HepG2 (cell line): ENCODE measurements at regions not wholly inside any gene's neighbourhood (a gene's known extent, or its start where the extent isn't known, plus 50 kb on each side); places are given as distances from the start of the nearest gene placed in this dataset.

Experiments used
- MIER3 ChIP-seq: IDR thresholded peaks from 2 replicates; pipeline ENCODE4 v1.6.1; 2016; ENCODE audit warnings: missing compliant biosample characterization, borderline replicate concordance
- SOX5 ChIP-seq: IDR thresholded peaks from 2 replicates; pipeline ENCODE4 v1.6.1; 2016; ENCODE audit warnings: borderline replicate concordance
- SRF ChIP-seq: IDR thresholded peaks from 2 replicates; pipeline ENCODE4 v1.6.1; 2011; ENCODE audit warnings: mild to moderate bottlenecking, low read depth, low read length, moderate library complexity
- ZNF292 ChIP-seq: sonication (generic); formaldehyde crosslinking; IDR thresholded peaks from 2 replicates; pipeline ENCODE4 v1.8.1; 2022; ENCODE audit warnings: mild to moderate bottlenecking, low read depth, missing genetic modification reagents, borderline replicate concordance
- ZNF670 ChIP-seq: sonication (generic); formaldehyde crosslinking; IDR thresholded peaks from 2 replicates; pipeline ENCODE4 v1.8.0; 2022; ENCODE audit warnings: mild to moderate bottlenecking, missing genetic modification reagents, borderline replicate concordance
- TF ChIP-seq, protein P1 (sequence below): sonication (generic); formaldehyde crosslinking; IDR thresholded peaks from one replicate; pipeline ENCODE4 v1.5.1; 2020; ENCODE audit warnings: mild to moderate bottlenecking, missing genetic modification reagents; ENCODE audit errors: not compliant biosample characterization

DNA sequence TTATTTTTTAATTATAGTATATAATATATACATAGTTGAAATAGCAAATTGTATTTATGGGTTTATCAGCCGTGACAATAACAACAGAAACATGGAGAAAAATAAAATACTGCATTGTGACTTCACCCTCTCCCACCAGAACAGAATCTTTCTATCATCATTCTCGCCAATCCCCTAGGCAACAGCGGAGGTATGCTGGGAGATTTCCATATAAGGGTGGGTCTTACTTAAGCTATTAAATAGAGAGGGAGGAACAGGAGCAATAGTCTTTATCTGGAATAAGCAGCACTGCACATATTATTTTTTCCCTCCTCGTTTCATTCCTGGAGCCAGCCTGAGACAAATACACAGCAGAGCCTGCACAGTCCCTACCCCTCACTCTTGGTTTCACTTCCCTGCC, 1214.9 kb downstream of the XPNPEP1 start (continued):
- TF ChIP-seq, protein P1, sequence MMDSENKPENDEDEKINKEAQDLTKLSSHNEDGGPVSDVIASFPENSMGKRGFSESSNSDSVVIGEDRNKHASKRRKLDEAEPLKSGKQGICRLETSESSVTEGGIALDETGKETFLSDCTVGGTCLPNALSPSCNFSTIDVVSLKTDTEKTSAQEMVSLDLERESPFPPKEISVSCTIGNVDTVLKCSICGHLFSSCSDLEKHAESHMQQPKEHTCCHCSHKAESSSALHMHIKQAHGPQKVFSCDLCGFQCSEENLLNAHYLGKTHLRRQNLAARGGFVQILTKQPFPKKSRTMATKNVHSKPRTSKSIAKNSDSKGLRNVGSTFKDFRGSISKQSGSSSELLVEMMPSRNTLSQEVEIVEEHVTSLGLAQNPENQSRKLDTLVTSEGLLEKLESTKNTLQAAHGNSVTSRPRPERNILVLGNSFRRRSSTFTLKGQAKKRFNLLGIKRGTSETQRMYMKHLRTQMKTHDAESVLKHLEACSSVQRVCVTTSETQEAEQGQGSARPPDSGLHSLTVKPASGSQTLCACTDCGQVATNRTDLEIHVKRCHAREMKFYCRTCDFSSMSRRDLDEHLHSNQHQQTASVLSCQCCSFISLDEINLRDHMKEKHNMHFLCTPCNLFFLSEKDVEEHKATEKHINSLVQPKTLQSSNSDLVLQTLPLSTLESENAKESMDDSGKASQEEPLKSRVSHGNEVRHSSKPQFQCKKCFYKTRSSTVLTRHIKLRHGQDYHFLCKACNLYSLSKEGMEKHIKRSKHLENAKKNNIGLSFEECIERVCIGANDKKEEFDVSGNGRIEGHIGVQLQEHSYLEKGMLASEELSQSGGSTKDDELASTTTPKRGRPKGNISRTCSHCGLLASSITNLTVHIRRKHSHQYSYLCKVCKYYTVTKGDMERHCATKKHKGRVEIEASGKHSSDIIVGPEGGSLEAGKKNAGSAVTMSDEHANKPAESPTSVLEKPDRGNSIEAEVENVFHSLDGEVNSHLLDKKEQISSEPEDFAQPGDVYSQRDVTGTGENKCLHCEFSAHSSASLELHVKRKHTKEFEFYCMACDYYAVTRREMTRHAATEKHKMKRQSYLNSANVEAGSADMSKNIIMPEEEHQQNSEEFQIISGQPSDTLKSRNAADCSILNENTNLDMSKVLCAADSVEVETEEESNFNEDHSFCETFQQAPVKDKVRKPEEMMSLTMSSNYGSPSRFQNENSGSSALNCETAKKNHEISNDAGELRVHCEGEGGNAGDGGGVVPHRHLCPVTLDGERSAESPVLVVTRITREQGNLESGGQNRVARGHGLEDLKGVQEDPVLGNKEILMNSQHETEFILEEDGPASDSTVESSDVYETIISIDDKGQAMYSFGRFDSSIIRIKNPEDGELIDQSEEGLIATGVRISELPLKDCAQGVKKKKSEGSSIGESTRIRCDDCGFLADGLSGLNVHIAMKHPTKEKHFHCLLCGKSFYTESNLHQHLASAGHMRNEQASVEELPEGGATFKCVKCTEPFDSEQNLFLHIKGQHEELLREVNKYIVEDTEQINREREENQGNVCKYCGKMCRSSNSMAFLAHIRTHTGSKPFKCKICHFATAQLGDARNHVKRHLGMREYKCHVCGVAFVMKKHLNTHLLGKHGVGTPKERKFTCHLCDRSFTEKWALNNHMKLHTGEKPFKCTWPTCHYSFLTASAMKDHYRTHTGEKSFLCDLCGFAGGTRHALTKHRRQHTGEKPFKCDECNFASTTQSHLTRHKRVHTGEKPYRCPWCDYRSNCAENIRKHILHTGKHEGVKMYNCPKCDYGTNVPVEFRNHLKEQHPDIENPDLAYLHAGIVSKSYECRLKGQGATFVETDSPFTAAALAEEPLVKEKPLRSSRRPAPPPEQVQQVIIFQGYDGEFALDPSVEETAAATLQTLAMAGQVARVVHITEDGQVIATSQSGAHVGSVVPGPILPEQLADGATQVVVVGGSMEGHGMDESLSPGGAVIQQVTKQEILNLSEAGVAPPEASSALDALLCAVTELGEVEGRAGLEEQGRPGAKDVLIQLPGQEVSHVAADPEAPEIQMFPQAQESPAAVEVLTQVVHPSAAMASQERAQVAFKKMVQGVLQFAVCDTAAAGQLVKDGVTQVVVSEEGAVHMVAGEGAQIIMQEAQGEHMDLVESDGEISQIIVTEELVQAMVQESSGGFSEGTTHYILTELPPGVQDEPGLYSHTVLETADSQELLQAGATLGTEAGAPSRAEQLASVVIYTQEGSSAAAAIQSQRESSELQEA: no peak
- TF ChIP-seq MIER3 (CRISPR knock-in tag) (no peak), SOX5 (CRISPR knock-in tag) (no peak), ZNF670 (CRISPR knock-in tag) (no peak), ZNF292 (no peak), SRF (no peak)
